DOHH2 (cell line): ENCODE measurements at regions not wholly inside any gene's neighbourhood (a gene's known extent, or its start where the extent isn't known, plus 50 kb on each side); places are given as distances from the start of the nearest gene placed in this dataset.

ENCODE experiments used
- H3F3A ChIP-seq: fragments of 200-600 bp; sonication (generic), shearing (Covaris generic); 2 replicates; pipeline ENCODE4 v1.6.0; 2016; ENCODE audit warnings: antibody characterized with exemption, mild to moderate bottlenecking; ENCODE audit not compliant: control insufficient read depth, insufficient read depth
- H3K27ac ChIP-seq: fragments of 200-600 bp; sonication (generic); 2 replicates; pipeline ENCODE4 v1.5.1; 2014; ENCODE audit warnings: low read depth, mild to moderate bottlenecking, low read length, moderate library complexity
- H3K27me3 ChIP-seq: fragments of 200-600 bp; sonication (generic); 2 replicates; pipeline ENCODE4 v1.6.1; 2014; ENCODE audit warnings: mild to moderate bottlenecking, low read length, mixed read lengths; ENCODE audit not compliant: control insufficient read depth
- H3K36me3 ChIP-seq: fragments of 200-600 bp; sonication (generic); 2 replicates; pipeline ENCODE4 v1.6.1; 2014; ENCODE audit warnings: mild to moderate bottlenecking, low read length, moderate library complexity, mixed read lengths; ENCODE audit not compliant: control insufficient read depth
- H3K4me1 ChIP-seq: fragments of 200-600 bp; sonication (generic); 2 replicates; pipeline ENCODE4 v1.6.1; 2014; ENCODE audit warnings: mild to moderate bottlenecking, low read length, mixed read lengths; ENCODE audit not compliant: control insufficient read depth
- H3K4me2 ChIP-seq: fragments of 200-600 bp; sonication (generic); 2 replicates; pipeline ENCODE4 v1.6.0; 2014; ENCODE audit warnings: mild to moderate bottlenecking, low read length, moderate library complexity
- H3K4me3 ChIP-seq: fragments of 200-600 bp; sonication (generic); 2 replicates; pipeline ENCODE4 v1.5.1; 2014; ENCODE audit warnings: mild to moderate bottlenecking, low read length, mixed read lengths
- H3K79me2 ChIP-seq: fragments of 200-600 bp; sonication (generic); 2 replicates; pipeline ENCODE4 v1.6.1; 2014; ENCODE audit warnings: mild to moderate bottlenecking, low read length, mixed read lengths; ENCODE audit not compliant: control insufficient read depth
- H3K9me2 ChIP-seq: fragments of 200-600 bp; sonication (generic); replicated peaks from 2 replicates; pipeline ENCODE4 v1.6.1; 2014; ENCODE audit warnings: mild to moderate bottlenecking, low read length, mixed read lengths; ENCODE audit not compliant: control insufficient read depth
- H3K9me3 ChIP-seq: fragments of 200-600 bp; sonication (generic); 2 replicates; pipeline ENCODE4 v1.6.1; 2014; ENCODE audit warnings: antibody characterized with exemption, low read length, mixed read lengths; ENCODE audit not compliant: control insufficient read depth, insufficient read depth
- H4K20me1 ChIP-seq: fragments of 200-600 bp; sonication (generic); 2 replicates; pipeline ENCODE4 v1.6.0; 2014; ENCODE audit warnings: low read depth, mild to moderate bottlenecking, antibody characterized with exemption, low read length, moderate library complexity; ENCODE audit not compliant: control insufficient read depth, insufficient read depth
- CTCF ChIP-seq: fragments of 200-600 bp; sonication (generic); IDR thresholded peaks from one replicate; pipeline ENCODE4 v1.5.1; 2014; ENCODE audit warnings: antibody characterized with exemption, mild to moderate bottlenecking, low read depth, low read length; ENCODE audit not compliant: poor library complexity, severe bottlenecking
- EZH2phosphoT487 ChIP-seq: fragments of 200-600 bp; sonication (generic); IDR thresholded peaks from 2 replicates; pipeline ENCODE4 v1.6.1; 2017; ENCODE audit warnings: borderline replicate concordance, mild to moderate bottlenecking, antibody characterized with exemption, low read length, moderate library complexity, mixed read lengths

DNA sequence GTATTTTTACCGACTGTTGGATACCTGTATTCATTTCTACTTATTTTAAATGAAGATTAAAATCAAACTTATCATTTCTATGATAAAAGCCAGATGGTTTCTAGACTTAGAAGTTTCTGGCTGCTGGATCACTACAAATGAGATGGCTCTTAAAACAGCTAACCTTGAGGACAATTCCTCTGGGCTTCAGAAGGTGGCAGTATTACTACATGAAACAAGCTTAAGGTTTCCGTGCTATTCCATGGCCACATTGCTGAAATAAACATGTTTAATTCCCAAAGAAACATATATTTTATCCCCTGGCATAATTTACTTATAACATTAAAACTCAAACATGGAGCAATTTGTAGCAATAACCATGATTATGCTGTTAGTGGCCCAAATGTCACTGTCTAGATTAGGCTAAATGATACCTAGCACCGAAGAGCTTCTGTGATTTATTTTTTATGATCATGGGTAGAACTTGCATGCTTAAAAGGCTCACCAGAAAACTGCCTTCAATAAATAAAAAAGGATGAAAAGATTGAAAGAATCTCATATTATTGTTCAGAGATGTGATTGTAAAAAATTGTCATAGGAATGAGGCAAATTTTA is 204.0 kb upstream of the NANOGP8 start:
- Histone ChIP-seq H3K4me2 (no peak overlapping the region), H3F3A (no peaks in the 10 kb centered on the region), H3K4me3 (no peak overlapping the region), H3K4me1 (no peaks in the 10 kb centered on the region), H3K27me3 (no peaks in the 10 kb centered on the region), H3K9me3 (no peaks in the 10 kb centered on the region), H4K20me1 (no peaks in the 10 kb centered on the region), H3K36me3 (no peaks in the 10 kb centered on the region), H3K27ac (no peak overlapping the region), H3K9me2 (no peaks in the 10 kb centered on the region), H3K79me2 (no peaks in the 10 kb centered on the region)
- no peak for TF ChIP-seq EZH2phosphoT487
- TF ChIP-seq CTCF: peak; percentile 72

- Histone ChIP-seq H3K79me2 (no peaks in the 10 kb centered on the region), H3K27me3 (no peaks in the 10 kb centered on the region), H3K4me1 (no peaks in the 10 kb centered on the region), H3K4me3 (no peak overlapping the region), H3K27ac (no peak overlapping the region), H3K4me2 (no peak overlapping the region), H3F3A (no peaks in the 10 kb centered on the region), H3K36me3 (no peaks in the 10 kb centered on the region), H4K20me1 (no peaks in the 10 kb centered on the region), H3K9me2 (no peaks in the 10 kb centered on the region), H3K9me3 (no peaks in the 10 kb centered on the region)
- TF ChIP-seq CTCF (no peak), EZH2phosphoT487 (no peak)
These were observed 203.5 kb upstream of the NANOGP8 start for GRCh38 chr15:35288580-35288979.

DNA sequence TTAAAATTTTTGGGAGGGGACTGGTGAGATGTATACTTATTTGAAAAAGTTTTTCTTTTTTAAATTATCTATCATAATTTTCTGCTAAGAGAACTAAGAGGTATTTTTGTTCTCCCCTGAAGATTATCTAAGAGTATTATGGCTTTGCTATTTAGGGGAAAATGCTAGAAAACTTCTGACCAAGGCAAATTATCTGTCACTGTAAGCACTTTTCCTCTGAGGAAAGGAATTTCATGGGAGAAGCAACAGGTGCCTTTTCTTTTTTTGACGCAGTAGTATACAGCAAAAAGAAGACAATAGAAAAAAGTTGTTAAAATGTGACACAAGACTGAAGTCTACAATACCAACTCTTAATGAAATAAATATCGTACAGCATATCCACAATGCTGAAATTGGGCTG is 201.6 kb upstream of the NANOGP8 start:
- H3F3A ChIP-seq: no peaks in the 10 kb centered on the region
- TF ChIP-seq CTCF (no peak), EZH2phosphoT487 (no peak)
- H3K36me3 ChIP-seq: no peaks in the 10 kb centered on the region
- H3K4me3 ChIP-seq: no peak overlapping the region
- no peak overlapping the region for H3K4me2 ChIP-seq
- H3K9me2 ChIP-seq: no peaks in the 10 kb centered on the region
- no peaks in the 10 kb centered on the region for H3K79me2 ChIP-seq
- H3K27me3 ChIP-seq: no peaks in the 10 kb centered on the region
- H3K27ac ChIP-seq: no peak overlapping the region
- no peaks in the 10 kb centered on the region for H3K4me1 ChIP-seq
- H3K9me3 ChIP-seq: no peaks in the 10 kb centered on the region
- no peaks in the 10 kb centered on the region for H4K20me1 ChIP-seq
